HepG2 (cell line): ENCODE measurements at regions not wholly inside any gene's neighbourhood (a gene's known extent, or its start where the extent isn't known, plus 50 kb on each side); places are given as distances from the start of the nearest gene placed in this dataset.

ENCODE experiments used
- ATAC-seq: fragments of 200-7000 bp; cut with Tn5 transposase; 3 replicates; pipeline ENCODE4 v1.9.1; 2020; ENCODE audit warnings: mild to moderate bottlenecking, moderate library complexity
- BruUV-seq: library from RNA; stranded (reverse); fragments of 400-500 nt; replicated peaks from 2 replicates; lab custom pipeline; 2021; lab: Mats Ljungman, UMichigan
- CTCF ChIA-PET: fragments of 300-600 bp; formaldehyde crosslinking; extraction: SDS; loops from one replicate; lab custom pipeline; 2021; ENCODE audit warnings: low total read pairs, inconsistent platforms, low intra/inter-chr PET ratio; lab: Yijun Ruan, JAX
- POLR2A ChIA-PET: fragments of 350-600 bp; sonication (Branson Sonifier 250); formaldehyde crosslinking; loops from one replicate; lab custom pipeline; 2020; ENCODE audit warnings: antibody characterized with exemption, inconsistent platforms; lab: Yijun Ruan, JAX
- DNase-seq: peaks from one replicate; pipeline ENCODE4 v3.0.0-alpha.2; 2015; ENCODE audit warnings: low spot score
- FAIRE-seq: peaks from 3 replicates; lab custom pipeline; 2011; peaks lifted over from hg19 to GRCh38; lab: Jason Lieb, UNC
- H2AFZ ChIP-seq: one replicate; pipeline ENCODE4 v1.6.1; 2011; ENCODE audit warnings: low read length, inconsistent platforms
- H3K27ac ChIP-seq: fragments of 300-600 bp; 3 replicates; pipeline ENCODE4 v1.8.0; 2011; ENCODE audit warnings: mixed run types, mild to moderate bottlenecking, mixed read lengths, low read length, inconsistent platforms; ENCODE audit not compliant: insufficient read depth; ENCODE audit errors: extremely low read length
- H3K27me3 ChIP-seq, 2 experiments: fragments of 200-600 bp in 1 of 2; 2 replicates in 1 of 2; 3 replicates in 1 of 2; pipeline versions ENCODE4 v1.6.0 to v1.8.0; 2011; ENCODE audit warnings: low read length in 2 of 2, mild to moderate bottlenecking in 2 of 2, moderate library complexity in 2 of 2, inconsistent platforms in 1 of 2; ENCODE audit not compliant: insufficient read depth in 2 of 2, control insufficient read depth in 1 of 2
- H3K36me3 ChIP-seq, 2 experiments: fragments of 200-600 bp in 1 of 2; replicated peaks in 1 of 2; 2 replicates in 1 of 2; 3 replicates in 1 of 2; pipeline versions ENCODE4 v1.5.1 to v1.8.0; 2011; ENCODE audit warnings: low read length in 2 of 2, inconsistent platforms in 1 of 2; ENCODE audit not compliant: insufficient read depth in 2 of 2, control insufficient read depth in 1 of 2
- H3K4me1 ChIP-seq: 2 replicates; pipeline ENCODE4 v1.5.1; 2012; ENCODE audit warnings: low read length, inconsistent platforms; ENCODE audit not compliant: insufficient read depth
- H3K4me2 ChIP-seq: 2 replicates; pipeline ENCODE4 v1.6.0; 2011; ENCODE audit warnings: low read depth, low read length, inconsistent platforms
- H3K4me3 ChIP-seq, 3 experiments: fragments of 200-600 bp in 1 of 3; sonication (generic), shearing (Covaris generic) in 1 of 3; replicated peaks in 1 of 3; 2 replicates each; pipeline ENCODE4 v1.5.1; 2011 to 2016; ENCODE audit warnings: low read length in 3 of 3, inconsistent platforms in 2 of 3, low read depth in 2 of 3, mild to moderate bottlenecking in 2 of 3, control low read depth in 1 of 3, mixed read lengths in 1 of 3; ENCODE audit not compliant: insufficient read depth in 1 of 3
- H3K79me2 ChIP-seq: one replicate; pipeline ENCODE4 v1.6.1; 2011; ENCODE audit warnings: low read length, inconsistent platforms; ENCODE audit not compliant: insufficient read depth
- H3K9ac ChIP-seq: 2 replicates; pipeline ENCODE4 v1.6.0; 2011; ENCODE audit warnings: mild to moderate bottlenecking, low read depth, low read length, inconsistent platforms; ENCODE audit not compliant: insufficient read depth
- H3K9me3 ChIP-seq: 2 replicates; pipeline ENCODE4 v1.5.1; 2012; ENCODE audit warnings: mild to moderate bottlenecking, low read length
- H4K20me1 ChIP-seq: 2 replicates; pipeline ENCODE4 v1.6.0; 2011; ENCODE audit warnings: inconsistent platforms, mild to moderate bottlenecking, low read length, moderate library complexity; ENCODE audit not compliant: insufficient read depth
- AKAP8 ChIP-seq: sonication (generic); formaldehyde crosslinking; IDR thresholded peaks from 2 replicates; pipeline ENCODE4 v1.5.1; 2020; ENCODE audit warnings: mild to moderate bottlenecking, missing genetic modification reagents
- ATF7 ChIP-seq, 2 experiments: fragments of 450-650 bp in 1 of 2; sonication (generic) in 1 of 2; formaldehyde crosslinking in 1 of 2; IDR thresholded peaks; 2 replicates each; pipeline versions ENCODE4 v1.4.0 to v1.6.1; 2016 to 2020; ENCODE audit warnings: antibody characterized with exemption in 1 of 2, mild to moderate bottlenecking in 1 of 2, missing genetic modification reagents in 1 of 2
- DBP ChIP-seq: sonication (generic); formaldehyde crosslinking; IDR thresholded peaks from 2 replicates; pipeline ENCODE4 v1.4.0; 2020; ENCODE audit warnings: missing genetic modification reagents; ENCODE audit errors: not compliant biosample characterization
- FLYWCH1 ChIP-seq: sonication (generic); formaldehyde crosslinking; IDR thresholded peaks from 2 replicates; pipeline ENCODE4 v1.8.1; 2023; ENCODE audit warnings: mild to moderate bottlenecking, missing genetic modification reagents
- GTF2F1 ChIP-seq: fragments of 150-350 bp; IDR thresholded peaks from 2 replicates; pipeline ENCODE4 v1.6.1; 2014; ENCODE audit warnings: low read length
- HIC2 ChIP-seq: sonication (generic); formaldehyde crosslinking; IDR thresholded peaks from 2 replicates; pipeline ENCODE4 v1.9.0; 2022; ENCODE audit warnings: low read depth, missing genetic modification reagents
- LCORL ChIP-seq, 2 experiments: fragments of 450-650 bp in 1 of 2; sonication (generic) in 1 of 2; formaldehyde crosslinking in 1 of 2; IDR thresholded peaks; 2 replicates each; pipeline versions ENCODE4 v1.5.0 to v1.6.1; 2017 to 2020; ENCODE audit warnings: antibody characterized with exemption in 1 of 2, missing genetic modification reagents in 1 of 2
- MAF1 ChIP-seq: sonication (generic); formaldehyde crosslinking; IDR thresholded peaks from 2 replicates; pipeline ENCODE4 v1.5.0; 2020; ENCODE audit warnings: missing genetic modification reagents, borderline replicate concordance
- MATR3 ChIP-seq: sonication (generic); formaldehyde crosslinking; IDR thresholded peaks from 2 replicates; pipeline ENCODE4 v1.4.0; 2020; ENCODE audit warnings: missing genetic modification reagents
- MXI1 ChIP-seq: IDR thresholded peaks from 3 replicates; pipeline ENCODE4 v1.6.1; 2012; ENCODE audit warnings: low read depth, low read length, inconsistent platforms, borderline replicate concordance
- NCOA5 ChIP-seq: sonication (generic); formaldehyde crosslinking; IDR thresholded peaks from 2 replicates; pipeline ENCODE4 v1.4.0; 2020; ENCODE audit warnings: missing genetic modification reagents
- PHF21A ChIP-seq: sonication (generic); formaldehyde crosslinking; IDR thresholded peaks from 2 replicates; pipeline ENCODE4 v1.5.0; 2020; ENCODE audit warnings: mild to moderate bottlenecking, missing genetic modification reagents
- SRSF1 ChIP-seq: fragments of 200-400 bp; formaldehyde crosslinking; optimal IDR thresholded peaks from 2 replicates; pipeline ENCODE3; 2017; ENCODE audit warnings: mild to moderate bottlenecking, low read depth, low read length, moderate library complexity
- XBP1 ChIP-seq: sonication (generic); formaldehyde crosslinking; IDR thresholded peaks from 2 replicates; pipeline ENCODE4 v1.5.0; 2020; ENCODE audit warnings: missing genetic modification reagents
- ZBTB3 ChIP-seq: sonication (generic); formaldehyde crosslinking; IDR thresholded peaks from 2 replicates; pipeline ENCODE4 v1.4.0; 2020; ENCODE audit warnings: low read depth, mild to moderate bottlenecking, moderate library complexity, missing genetic modification reagents, borderline replicate concordance
- ZFP82 ChIP-seq: sonication (generic); formaldehyde crosslinking; IDR thresholded peaks from 2 replicates; pipeline ENCODE4 v1.5.1; 2020; ENCODE audit warnings: mild to moderate bottlenecking, missing genetic modification reagents, borderline replicate concordance
- ZNF274 ChIP-seq: sonication (generic); formaldehyde crosslinking; IDR thresholded peaks from 2 replicates; pipeline ENCODE4 v1.5.1; 2020; ENCODE audit warnings: mild to moderate bottlenecking, missing genetic modification reagents
- ZNF775 ChIP-seq: sonication (generic); formaldehyde crosslinking; IDR thresholded peaks from 2 replicates; pipeline ENCODE4 v1.4.0; 2020; ENCODE audit warnings: missing genetic modification reagents, mild to moderate bottlenecking, moderate library complexity, borderline replicate concordance
- ZSCAN25 ChIP-seq: sonication (generic); formaldehyde crosslinking; IDR thresholded peaks from 2 replicates; pipeline ENCODE4 v1.8.0; 2022; ENCODE audit warnings: mild to moderate bottlenecking, missing genetic modification reagents
- WGBS: methylation state at CpG from one replicate; pipeline ENCODE4 v1.1.6; 2017; ENCODE audit warnings: low lambda C conversion rate; 5-methylcytosine and 5-hydroxymethylcytosine counted together
- in situ Hi-C: cut with HindIII; loops from 2 replicates; pipeline ENCODE4 v1.10.0; 2017; ENCODE audit warnings: low pct_unique_long_range_greater_than_20kb; ENCODE audit not compliant: extremely low pct_ligation_motif_present
- intact Hi-C: fragments of 100-400 bp; cut with micrococcal nuclease; formaldehyde crosslinking; loops from one replicate; pipeline ENCODE4 v1.10.0; 2022; ENCODE audit not compliant: unreplicated experiment
- TF ChIP-seq, protein P1 (sequence below): sonication (generic); formaldehyde crosslinking; IDR thresholded peaks from 2 replicates; pipeline ENCODE4 v1.8.1; 2023; ENCODE audit warnings: mild to moderate bottlenecking, inconsistent platforms, moderate library complexity, missing genetic modification reagents, borderline replicate concordance
- TF ChIP-seq, protein P2 (sequence below): IDR thresholded peaks from 2 replicates; pipeline ENCODE4 v1.6.1; 2016; ENCODE audit warnings: mild to moderate bottlenecking, missing biosample characterization, missing genetic modification reagents
- TF ChIP-seq, protein P3 (sequence below): IDR thresholded peaks from 2 replicates; pipeline ENCODE4 v1.6.1; 2012; ENCODE audit warnings: inconsistent platforms

- TF ChIP-seq HIC2 (CRISPR knock-in tag): no peak
- no peak for TF ChIP-seq MAF1 (CRISPR knock-in tag)
- no peak for TF ChIP-seq DBP
- TF ChIP-seq SRSF1: no peak
- no peak for TF ChIP-seq MATR3
- TF ChIP-seq FLYWCH1: no peak
Measured at GRCh38 chr16:76976101-76976500, 214.9 kb upstream of the MON1B start (continued).

DNA sequence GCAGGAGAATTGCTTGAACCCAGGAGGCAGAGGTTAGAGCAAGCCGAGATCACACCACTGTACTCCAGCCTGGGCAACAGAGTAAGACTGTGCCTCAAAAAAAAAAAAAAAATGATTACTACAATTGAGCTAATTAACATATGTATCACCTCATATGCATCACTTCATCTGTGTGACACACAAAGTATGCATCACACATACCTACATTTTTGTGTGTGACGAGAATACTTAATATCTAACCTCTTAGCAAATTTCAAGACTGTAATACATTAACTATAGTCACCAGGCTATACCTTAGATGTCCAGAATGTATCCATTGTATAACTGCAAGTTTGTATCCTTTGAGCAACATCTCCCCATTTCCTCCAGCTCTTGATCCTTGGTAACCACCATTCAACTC lies 214.2 kb upstream of the MON1B start:
- peaks cover 9% of the 10 kb centered on the region for H3K9me3 ChIP-seq
- no peaks in the 10 kb centered on the region for H3K4me1 ChIP-seq
- no peaks in the 10 kb centered on the region for H3K27me3 ChIP-seq
- no peaks in the 10 kb centered on the region for H4K20me1 ChIP-seq
- intact Hi-C loops: no loop called here
- no peak for ATAC-seq
- BruUV-seq: no TSS peak
- no peak overlapping the region for H2AFZ ChIP-seq
- H3K9ac ChIP-seq: no peak overlapping the region
- H3K27ac ChIP-seq: no peak overlapping the region
- no peaks in the 10 kb centered on the region for H3K36me3 ChIP-seq
- no peak overlapping the region for H3K4me2 ChIP-seq
- ChIA-PET POLR2A (no interaction called here), CTCF (no interaction called here)
- no peak for DNase-seq
- FAIRE-seq: no peak
- no peaks in the 10 kb centered on the region for H3K79me2 ChIP-seq
- no peak overlapping the region for H3K4me3 ChIP-seq
- in situ Hi-C loops: no loop called here
- 0% methylated on average over 2 of the region's 2 CpGs for WGBS
- no peak for TF ChIP-seq NCOA5 (CRISPR knock-in tag)
- TF ChIP-seq, protein P1, sequence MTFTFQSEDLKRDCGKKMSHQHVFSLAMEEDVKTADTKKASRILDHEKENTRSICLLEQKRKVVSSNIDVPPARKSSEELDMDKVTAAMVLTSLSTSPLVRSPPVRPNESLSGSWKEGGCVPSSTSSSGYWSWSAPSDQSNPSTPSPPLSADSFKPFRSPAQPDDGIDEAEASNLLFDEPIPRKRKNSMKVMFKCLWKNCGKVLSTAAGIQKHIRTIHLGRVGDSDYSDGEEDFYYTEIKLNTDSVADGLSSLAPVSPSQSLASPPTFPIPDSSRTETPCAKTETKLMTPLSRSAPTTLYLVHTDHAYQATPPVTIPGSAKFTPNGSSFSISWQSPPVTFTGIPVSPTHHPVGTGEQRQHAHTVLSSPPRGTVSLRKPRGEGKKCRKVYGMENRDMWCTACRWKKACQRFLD (CRISPR knock-in tag): no peak
- no peak for TF ChIP-seq MXI1
- TF ChIP-seq, protein P2, sequence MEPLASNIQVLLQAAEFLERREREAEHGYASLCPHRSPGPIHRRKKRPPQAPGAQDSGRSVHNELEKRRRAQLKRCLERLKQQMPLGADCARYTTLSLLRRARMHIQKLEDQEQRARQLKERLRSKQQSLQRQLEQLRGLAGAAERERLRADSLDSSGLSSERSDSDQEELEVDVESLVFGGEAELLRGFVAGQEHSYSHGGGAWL (CRISPR knock-in tag): no peak
- TF ChIP-seq GTF2F1: no peak
- TF ChIP-seq ZNF775: no peak
- no peak for TF ChIP-seq XBP1 (CRISPR knock-in tag)
- TF ChIP-seq, protein P3, sequence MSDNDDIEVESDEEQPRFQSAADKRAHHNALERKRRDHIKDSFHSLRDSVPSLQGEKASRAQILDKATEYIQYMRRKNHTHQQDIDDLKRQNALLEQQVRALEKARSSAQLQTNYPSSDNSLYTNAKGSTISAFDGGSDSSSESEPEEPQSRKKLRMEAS: no peak
- no peak for TF ChIP-seq ZFP82 (CRISPR knock-in tag)
- TF ChIP-seq LCORL (IDR thresholded peaks at IDR 0.05): no peak
- no peak for TF ChIP-seq LCORL (CRISPR knock-in tag; IDR thresholded peaks at IDR 0.05)
- TF ChIP-seq PHF21A (CRISPR knock-in tag): no peak
- TF ChIP-seq ZNF274: no peak
- no peak for TF ChIP-seq ZSCAN25
- TF ChIP-seq ATF7 (IDR thresholded peaks at IDR 0.05): no peak
- no peak for TF ChIP-seq ATF7 (CRISPR knock-in tag; IDR thresholded peaks at IDR 0.05)
- TF ChIP-seq AKAP8 (CRISPR knock-in tag): no peak
- no peak for TF ChIP-seq ZBTB3
